Fibroblast of lung (primary cell): ENCODE measurements at regions not wholly inside any gene's neighbourhood (a gene's known extent, or its start where the extent isn't known, plus 50 kb on each side); places are given as distances from the start of the nearest gene placed in this dataset.

Experiments used
- DNase-seq, 2 donors: peaks; one replicate each; pipeline versions ENCODE4 v3.0.0 to v3.0.0-alpha.2; 2010; ENCODE audit warnings: low read depth in 2 of 2
- H2AFZ ChIP-seq: 2 replicates; pipeline ENCODE4 v1.5.1; 2012; ENCODE audit warnings: low read length, control low read depth, inconsistent platforms
- H3K27ac ChIP-seq: 2 replicates; pipeline ENCODE4 v1.5.1; 2011; ENCODE audit warnings: low read length, control low read depth; ENCODE audit not compliant: insufficient read depth
- H3K27me3 ChIP-seq: 2 replicates; pipeline ENCODE4 v1.5.1; 2011; ENCODE audit warnings: mild to moderate bottlenecking, low read length; ENCODE audit not compliant: control insufficient read depth, insufficient read depth
- H3K36me3 ChIP-seq: 2 replicates; pipeline ENCODE4 v1.5.1; 2011; ENCODE audit warnings: low read length; ENCODE audit not compliant: control insufficient read depth, insufficient read depth
- H3K4me1 ChIP-seq: 2 replicates; pipeline ENCODE4 v1.5.1; 2011; ENCODE audit warnings: low read length; ENCODE audit not compliant: control insufficient read depth, insufficient read depth; ENCODE audit errors: extremely low read depth
- H3K4me2 ChIP-seq: 2 replicates; pipeline ENCODE4 v1.5.1; 2011; ENCODE audit warnings: low read length, control low read depth; ENCODE audit not compliant: insufficient read depth; ENCODE audit errors: extremely low read depth
- H3K4me3 ChIP-seq, 4 experiments: fragments of 200-600 bp in 1 of 4; sonication (generic) in 1 of 4; replicated peaks in 1 of 4; 2 replicates each; pipeline ENCODE4 v1.5.1; 2011 to 2016; ENCODE audit warnings: low read length in 4 of 4, low read depth in 3 of 4, mild to moderate bottlenecking in 3 of 4, control low read depth in 2 of 4, inconsistent platforms in 1 of 4, mixed read lengths in 1 of 4; ENCODE audit not compliant: insufficient read depth in 1 of 4; ENCODE audit errors: control extremely low read depth in 1 of 4
- H3K79me2 ChIP-seq: 2 replicates; pipeline ENCODE4 v1.5.1; 2012; ENCODE audit warnings: mild to moderate bottlenecking, low read length, inconsistent platforms; ENCODE audit not compliant: control insufficient read depth, insufficient read depth
- H3K9ac ChIP-seq: 2 replicates; pipeline ENCODE4 v1.5.1; 2011; ENCODE audit warnings: mild to moderate bottlenecking, low read length, control low read depth; ENCODE audit not compliant: insufficient read depth
- H3K9me3 ChIP-seq: 2 replicates; pipeline ENCODE4 v1.5.1; 2012; ENCODE audit warnings: low read depth, low read length; ENCODE audit not compliant: control insufficient read depth, insufficient read depth
- H4K20me1 ChIP-seq: 2 replicates; pipeline ENCODE4 v1.5.1; 2011; ENCODE audit warnings: low read length; ENCODE audit not compliant: control insufficient read depth, insufficient read depth; ENCODE audit errors: extremely low read depth
- EZH2 ChIP-seq: IDR thresholded peaks from 2 replicates; pipeline ENCODE4 v1.5.1; 2012; ENCODE audit warnings: low read length, control low read depth, mild to moderate bottlenecking; ENCODE audit errors: missing control alignments
- TF ChIP-seq, protein P1 (sequence below), 2 donors: IDR thresholded peaks in 1 of 2; conservative IDR thresholded peaks in 1 of 2; 1 replicate in 1 of 2; 2 replicates in 1 of 2; pipeline ENCODE4 v1.5.1; 2011 to 2012; ENCODE audit warnings: low read length in 2 of 2, control low read depth in 1 of 2, inconsistent platforms in 1 of 2, low read depth in 1 of 2, mild to moderate bottlenecking in 1 of 2

DNA sequence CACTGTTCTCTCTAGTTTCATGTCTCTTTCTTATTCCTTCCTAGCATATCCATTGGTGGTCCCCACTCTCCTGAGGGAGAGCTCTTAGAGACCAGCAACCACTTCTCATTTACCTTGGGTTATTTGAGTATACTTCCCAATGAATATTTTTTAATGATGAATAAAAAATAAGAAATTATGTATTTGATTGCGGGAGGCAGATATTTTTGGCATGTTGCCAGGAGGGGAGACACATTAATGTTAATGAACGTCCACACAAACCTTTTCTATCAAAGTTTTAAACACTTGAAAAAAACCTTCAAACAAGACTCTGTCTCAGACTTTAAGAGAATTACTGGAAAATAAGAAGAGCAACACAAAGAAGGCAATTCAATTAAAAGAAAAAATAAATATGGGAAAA, 260.6 kb upstream of the MAGI2 start:
- H3K36me3 ChIP-seq = no peaks in the 10 kb centered on the region
- H3K4me1 ChIP-seq = no peaks in the 10 kb centered on the region
- H3K9me3 ChIP-seq = no peaks in the 10 kb centered on the region
- H3K27me3 ChIP-seq = no peaks in the 10 kb centered on the region
- no peak overlapping the region for H2AFZ ChIP-seq
- no peak overlapping the region for H3K9ac ChIP-seq
- no peak for TF ChIP-seq EZH2
- TF ChIP-seq, protein P1, sequence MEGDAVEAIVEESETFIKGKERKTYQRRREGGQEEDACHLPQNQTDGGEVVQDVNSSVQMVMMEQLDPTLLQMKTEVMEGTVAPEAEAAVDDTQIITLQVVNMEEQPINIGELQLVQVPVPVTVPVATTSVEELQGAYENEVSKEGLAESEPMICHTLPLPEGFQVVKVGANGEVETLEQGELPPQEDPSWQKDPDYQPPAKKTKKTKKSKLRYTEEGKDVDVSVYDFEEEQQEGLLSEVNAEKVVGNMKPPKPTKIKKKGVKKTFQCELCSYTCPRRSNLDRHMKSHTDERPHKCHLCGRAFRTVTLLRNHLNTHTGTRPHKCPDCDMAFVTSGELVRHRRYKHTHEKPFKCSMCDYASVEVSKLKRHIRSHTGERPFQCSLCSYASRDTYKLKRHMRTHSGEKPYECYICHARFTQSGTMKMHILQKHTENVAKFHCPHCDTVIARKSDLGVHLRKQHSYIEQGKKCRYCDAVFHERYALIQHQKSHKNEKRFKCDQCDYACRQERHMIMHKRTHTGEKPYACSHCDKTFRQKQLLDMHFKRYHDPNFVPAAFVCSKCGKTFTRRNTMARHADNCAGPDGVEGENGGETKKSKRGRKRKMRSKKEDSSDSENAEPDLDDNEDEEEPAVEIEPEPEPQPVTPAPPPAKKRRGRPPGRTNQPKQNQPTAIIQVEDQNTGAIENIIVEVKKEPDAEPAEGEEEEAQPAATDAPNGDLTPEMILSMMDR (conservative IDR thresholded peaks at IDR 0.05 in 1 of 2, IDR thresholded peaks at IDR 0.05 in 1 of 2; ENCODE audit: low read depth in 1 of 2, low read length in 2 of 2) = no peak
- no peaks in the 10 kb centered on the region for H4K20me1 ChIP-seq
- no peak overlapping the region for H3K27ac ChIP-seq
- no peak overlapping the region for H3K4me3 ChIP-seq
- no peaks in the 10 kb centered on the region for H3K79me2 ChIP-seq
- no peak for DNase-seq
- H3K4me2 ChIP-seq = no peak overlapping the region

DNA sequence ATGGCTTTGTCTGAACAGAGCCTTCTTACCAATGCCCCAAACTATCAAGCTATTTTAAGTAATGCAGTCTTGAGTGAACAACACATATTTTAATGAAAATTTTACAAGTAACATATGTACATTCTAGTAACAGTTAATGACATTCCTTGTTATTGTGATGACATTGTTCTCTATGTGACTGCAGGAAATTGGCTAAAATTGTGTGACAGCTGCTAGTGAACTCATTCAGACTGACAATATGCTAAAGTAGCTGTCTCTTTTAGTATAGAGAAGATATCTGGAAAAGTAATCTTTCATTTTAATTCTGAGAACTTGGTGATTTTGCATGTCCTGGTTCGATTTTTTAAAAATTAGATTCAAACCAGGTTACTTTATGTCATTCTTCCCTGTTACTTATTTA, 259.8 kb upstream of the MAGI2 start:
- no peaks in the 10 kb centered on the region for H3K4me1 ChIP-seq
- no peaks in the 10 kb centered on the region for H3K9me3 ChIP-seq
- no peak overlapping the region for H3K27ac ChIP-seq
- H3K79me2 ChIP-seq = no peaks in the 10 kb centered on the region
- no peak overlapping the region for H2AFZ ChIP-seq
- TF ChIP-seq, protein P1 (conservative IDR thresholded peaks at IDR 0.05 in 1 of 2, IDR thresholded peaks at IDR 0.05 in 1 of 2; ENCODE audit: low read depth in 1 of 2, low read length in 2 of 2) = no peak
- no peak for TF ChIP-seq EZH2
- H3K36me3 ChIP-seq = no peaks in the 10 kb centered on the region
- no peak for DNase-seq
- H3K27me3 ChIP-seq = no peaks in the 10 kb centered on the region
- no peak overlapping the region for H3K9ac ChIP-seq
- H3K4me3 ChIP-seq = no peak overlapping the region
- H4K20me1 ChIP-seq = no peaks in the 10 kb centered on the region
- no peak overlapping the region for H3K4me2 ChIP-seq

GRCh38 chr7:79711660-79712059, 258.2 kb upstream of the MAGI2 start:
- no peaks in the 10 kb centered on the region for H3K9me3 ChIP-seq
- TF ChIP-seq EZH2 = no peak
- TF ChIP-seq, protein P1 (conservative IDR thresholded peaks at IDR 0.05 in 1 of 2, IDR thresholded peaks at IDR 0.05 in 1 of 2; ENCODE audit: low read depth in 1 of 2, low read length in 2 of 2) = no peak
- H3K4me2 ChIP-seq = no peak overlapping the region
- no peaks in the 10 kb centered on the region for H4K20me1 ChIP-seq
- no peaks in the 10 kb centered on the region for H3K27me3 ChIP-seq
- no peak overlapping the region for H3K9ac ChIP-seq
- no peaks in the 10 kb centered on the region for H3K79me2 ChIP-seq
- DNase-seq = no peak
- no peak overlapping the region for H2AFZ ChIP-seq
- no peaks in the 10 kb centered on the region for H3K36me3 ChIP-seq
- H3K4me1 ChIP-seq = no peaks in the 10 kb centered on the region
- no peak overlapping the region for H3K4me3 ChIP-seq
- H3K27ac ChIP-seq = no peak overlapping the region
